GM12875 (cell line): ENCODE measurements at regions not wholly inside any gene's neighbourhood (a gene's known extent, or its start where the extent isn't known, plus 50 kb on each side); places are given as distances from the start of the nearest gene placed in this dataset.

Experiments
- H3K4me3 ChIP-seq: one replicate; pipeline ENCODE4 v1.5.1; 2011; ENCODE audit warnings: low read depth, low read length, control low read depth
- TF ChIP-seq, protein P1 (sequence below): IDR thresholded peaks from 2 replicates; pipeline ENCODE4 v1.5.1; 2011; ENCODE audit warnings: low read depth, mild to moderate bottlenecking, control low read depth, inconsistent platforms, low read length, moderate library complexity, borderline replicate concordance; ENCODE audit not compliant: insufficient read depth

DNA sequence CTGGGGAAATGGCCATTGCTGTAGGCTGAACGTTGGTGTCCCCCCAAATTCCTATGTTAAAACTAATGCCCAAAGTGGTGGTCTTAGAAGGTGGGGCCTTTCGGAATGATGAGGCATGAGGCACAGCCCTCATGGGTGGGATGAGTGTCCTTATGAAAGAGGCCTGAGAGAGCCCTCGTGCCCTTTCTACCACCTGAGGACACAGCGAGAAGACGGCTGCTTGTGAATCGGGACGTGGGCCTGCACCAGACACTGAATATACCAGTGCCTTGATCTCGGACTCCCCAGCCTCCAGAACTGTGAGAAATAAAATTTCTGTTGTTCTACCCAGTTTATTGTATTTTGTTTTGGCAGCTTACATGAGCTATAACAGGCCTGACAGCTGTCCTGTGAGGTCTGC is 162.9 kb upstream of the B3GAT1 start:
- no peak overlapping the region for H3K4me3 ChIP-seq
- TF ChIP-seq, protein P1, sequence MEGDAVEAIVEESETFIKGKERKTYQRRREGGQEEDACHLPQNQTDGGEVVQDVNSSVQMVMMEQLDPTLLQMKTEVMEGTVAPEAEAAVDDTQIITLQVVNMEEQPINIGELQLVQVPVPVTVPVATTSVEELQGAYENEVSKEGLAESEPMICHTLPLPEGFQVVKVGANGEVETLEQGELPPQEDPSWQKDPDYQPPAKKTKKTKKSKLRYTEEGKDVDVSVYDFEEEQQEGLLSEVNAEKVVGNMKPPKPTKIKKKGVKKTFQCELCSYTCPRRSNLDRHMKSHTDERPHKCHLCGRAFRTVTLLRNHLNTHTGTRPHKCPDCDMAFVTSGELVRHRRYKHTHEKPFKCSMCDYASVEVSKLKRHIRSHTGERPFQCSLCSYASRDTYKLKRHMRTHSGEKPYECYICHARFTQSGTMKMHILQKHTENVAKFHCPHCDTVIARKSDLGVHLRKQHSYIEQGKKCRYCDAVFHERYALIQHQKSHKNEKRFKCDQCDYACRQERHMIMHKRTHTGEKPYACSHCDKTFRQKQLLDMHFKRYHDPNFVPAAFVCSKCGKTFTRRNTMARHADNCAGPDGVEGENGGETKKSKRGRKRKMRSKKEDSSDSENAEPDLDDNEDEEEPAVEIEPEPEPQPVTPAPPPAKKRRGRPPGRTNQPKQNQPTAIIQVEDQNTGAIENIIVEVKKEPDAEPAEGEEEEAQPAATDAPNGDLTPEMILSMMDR, result no peak

DNA sequence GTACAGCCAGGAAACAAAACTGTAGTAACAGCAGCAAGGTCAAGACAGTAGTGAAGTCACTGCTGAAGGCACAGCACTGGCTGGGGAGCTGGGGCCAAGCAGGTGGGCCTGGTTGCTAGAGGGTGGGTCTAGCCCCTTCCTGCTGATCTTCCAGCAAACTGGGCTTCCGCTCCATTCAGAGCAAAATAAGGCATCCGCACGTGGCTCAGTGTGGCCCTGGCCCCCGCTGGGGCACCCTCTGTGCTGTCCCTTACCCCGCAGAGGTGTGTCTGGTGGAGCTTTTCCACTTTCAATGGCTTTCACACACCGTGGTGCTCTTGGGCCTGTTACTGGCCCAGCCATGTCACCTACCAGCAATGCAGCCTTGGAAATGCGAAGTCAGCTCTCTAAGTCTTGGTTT is 162.4 kb upstream of the B3GAT1 start:
- no peak overlapping the region for H3K4me3 ChIP-seq
- TF ChIP-seq, protein P1, result no peak

DNA sequence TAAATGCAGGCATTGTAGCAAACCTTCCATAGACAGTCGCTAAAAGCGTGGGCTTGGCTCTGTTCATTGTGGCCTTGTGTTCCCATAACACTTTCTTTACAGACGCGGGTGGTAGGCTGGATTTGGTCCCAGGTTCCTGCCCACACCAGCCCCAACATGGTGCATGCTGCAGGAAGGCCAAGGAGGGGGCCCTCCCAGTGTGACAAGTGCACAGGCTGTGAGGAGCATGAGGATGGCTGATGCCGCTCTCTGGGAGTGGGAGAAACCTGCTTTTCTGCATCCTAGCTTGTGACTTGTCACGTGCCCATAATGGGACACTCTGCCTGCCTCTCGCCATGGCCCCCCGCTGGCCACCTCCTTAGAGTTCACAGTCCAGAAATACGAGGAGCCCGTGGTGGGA is 161.8 kb upstream of the B3GAT1 start:
- no peak overlapping the region for H3K4me3 ChIP-seq
- TF ChIP-seq, protein P1, result no peak

GRCh38 chr11:134572741-134573675 is 161.0 kb upstream of the B3GAT1 start:
- TF ChIP-seq, protein P1, result no peak
- no peak overlapping the region for H3K4me3 ChIP-seq

- TF ChIP-seq, protein P1, result no peak
- no peak overlapping the region for H3K4me3 ChIP-seq
These were observed 159.3 kb upstream of the B3GAT1 start for GRCh38 chr11:134571301-134571700.

DNA sequence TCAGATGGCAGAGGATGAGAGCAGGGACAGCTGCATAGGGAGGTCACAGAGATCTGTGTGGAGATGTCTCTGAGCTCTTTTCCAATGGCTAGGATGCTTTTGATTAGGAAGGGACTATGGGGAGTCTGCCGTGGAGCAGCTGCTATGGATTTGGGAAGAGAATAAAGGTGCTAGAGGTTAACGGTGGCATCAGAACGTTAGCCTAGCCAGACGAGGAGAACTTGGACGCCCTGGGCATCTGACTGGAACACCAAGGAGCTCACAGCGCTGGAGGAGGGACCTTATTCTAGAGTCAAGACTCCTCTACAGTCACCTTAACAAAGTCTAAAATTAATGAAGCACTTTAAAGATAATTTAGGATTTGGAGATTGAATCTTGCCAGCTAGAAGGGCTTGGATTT is 157.2 kb upstream of the B3GAT1 start:
- no peak overlapping the region for H3K4me3 ChIP-seq
- TF ChIP-seq, protein P1, result no peak

DNA sequence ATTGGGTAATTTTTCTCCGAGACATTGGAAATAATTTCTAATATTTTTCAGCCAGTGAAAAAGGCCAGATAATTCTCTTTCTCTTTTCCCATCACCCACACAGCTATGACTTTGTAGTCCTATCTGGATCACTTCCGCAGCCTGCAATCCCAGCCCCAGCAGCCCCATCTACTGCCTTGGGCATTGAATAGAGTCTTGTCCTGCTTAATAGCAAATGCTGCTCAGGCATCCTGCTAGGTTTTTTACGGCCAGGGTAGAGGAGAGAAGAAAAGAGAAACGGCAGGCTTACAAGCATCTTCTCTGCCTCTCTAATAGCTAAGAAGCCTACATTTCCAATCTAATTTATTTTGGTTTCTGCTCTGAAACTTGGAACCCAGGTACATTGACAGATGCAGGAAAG is 154.3 kb upstream of the B3GAT1 start:
- no peak overlapping the region for H3K4me3 ChIP-seq
- TF ChIP-seq, protein P1, result no peak
